IMR-90 (cell line): ENCODE measurements at regions not wholly inside any gene's neighbourhood (a gene's known extent, or its start where the extent isn't known, plus 50 kb on each side); places are given as distances from the start of the nearest gene placed in this dataset.
A peak's percentile ranks its signal among the peaks of the same experiment; 100 is the strongest.

ENCODE experiments used
- ATAC-seq: fragments of 200-7000 bp; cut with Tn5 transposase; 2 replicates; pipeline ENCODE4 v1.9.1; 2020; ENCODE audit warnings: low read depth, mild to moderate bottlenecking, moderate library complexity
- BruUV-seq: library from RNA; stranded (reverse); fragments of 400-500 nt; replicated peaks from 2 replicates; lab custom pipeline; 2021; lab: Mats Ljungman, UMichigan
- CTCF ChIA-PET: fragments of 300-600 bp; formaldehyde crosslinking; extraction: SDS; loops from one replicate; lab custom pipeline; 2021; ENCODE audit warnings: antibody characterized with exemption; lab: Yijun Ruan, JAX
- POLR2A ChIA-PET: fragments of 300-600 bp; sonication (Branson Sonifier 250); formaldehyde crosslinking; loops from one replicate; lab custom pipeline; 2022; ENCODE audit warnings: antibody characterized with exemption; ENCODE audit not compliant: unreplicated experiment; lab: Charles Lee
- DNase-seq: peaks from one replicate; pipeline ENCODE4 v3.0.0; 2013
- H2AFZ ChIP-seq: replicated peaks from 2 replicates; pipeline ENCODE3; 2013; ENCODE audit warnings: low read length, mild to moderate bottlenecking; ENCODE audit not compliant: poor library complexity
- H2AK5ac ChIP-seq: 2 replicates; pipeline ENCODE4 v1.6.1; 2013; ENCODE audit warnings: low read depth, low read length, inconsistent platforms
- H2AK9ac ChIP-seq: replicated peaks from 2 replicates; pipeline ENCODE3; 2013; ENCODE audit warnings: mild to moderate bottlenecking, low read depth, low read length, moderate library complexity; ENCODE audit not compliant: poor library complexity
- H2BK120ac ChIP-seq: 2 replicates; pipeline ENCODE4 v1.6.1; 2013; ENCODE audit warnings: low read depth, low read length, inconsistent platforms
- H2BK15ac ChIP-seq: 3 replicates; pipeline ENCODE4 v1.6.1; 2013; ENCODE audit warnings: low read depth, low read length, inconsistent platforms
- H2BK20ac ChIP-seq: 2 replicates; pipeline ENCODE4 v1.6.1; 2013; ENCODE audit warnings: low read depth, mild to moderate bottlenecking, inconsistent platforms, low read length, moderate library complexity
- H2BK5ac ChIP-seq: 2 replicates; pipeline ENCODE4 v1.6.1; 2013; ENCODE audit warnings: mild to moderate bottlenecking, low read depth, low read length, inconsistent platforms; ENCODE audit not compliant: poor library complexity, severe bottlenecking
- H3K14ac ChIP-seq: replicated peaks from 2 replicates; pipeline ENCODE4 v1.6.1; 2013; ENCODE audit warnings: low read depth, low read length, inconsistent platforms
- H3K18ac ChIP-seq: 2 replicates; pipeline ENCODE4 v1.6.1; 2013; ENCODE audit warnings: low read depth, low read length, control low read depth
- H3K23ac ChIP-seq: 2 replicates; pipeline ENCODE4 v1.6.1; 2013; ENCODE audit warnings: low read depth, low read length, inconsistent platforms
- H3K27ac ChIP-seq: 2 replicates; pipeline ENCODE4 v1.5.1; 2013; ENCODE audit warnings: mild to moderate bottlenecking, control low read depth, low read length; ENCODE audit not compliant: insufficient read depth
- H3K27me3 ChIP-seq: 2 replicates; pipeline ENCODE4 v1.6.1; 2013; ENCODE audit warnings: low read length; ENCODE audit not compliant: control insufficient read depth, insufficient read depth
- H3K36me3 ChIP-seq: 2 replicates; pipeline ENCODE4 v1.6.1; 2013; ENCODE audit warnings: low read length, mixed read lengths; ENCODE audit not compliant: control insufficient read depth, insufficient read depth
- H3K4ac ChIP-seq: 2 replicates; pipeline ENCODE4 v1.6.1; 2013; ENCODE audit warnings: low read depth, low read length, inconsistent platforms
- H3K4me1 ChIP-seq: 2 replicates; pipeline ENCODE4 v1.6.1; 2013; ENCODE audit warnings: low read length, mixed read lengths; ENCODE audit not compliant: control insufficient read depth, insufficient read depth
- H3K4me2 ChIP-seq: 2 replicates; pipeline ENCODE4 v1.6.1; 2013; ENCODE audit warnings: low read depth, mild to moderate bottlenecking, control low read depth, low read length, moderate library complexity
- H3K4me3 ChIP-seq: 2 replicates; pipeline ENCODE4 v1.5.1; 2013; ENCODE audit warnings: low read depth, mild to moderate bottlenecking, control low read depth, low read length, moderate library complexity; ENCODE audit not compliant: insufficient read depth
- H3K56ac ChIP-seq: 2 replicates; pipeline ENCODE4 v1.6.1; 2013; ENCODE audit warnings: low read length, inconsistent platforms; ENCODE audit not compliant: insufficient read depth; ENCODE audit errors: extremely low read depth
- H3K79me1 ChIP-seq, 2 experiments: 2 replicates each; pipeline ENCODE4 v1.6.1; 2013; ENCODE audit warnings: low read length in 2 of 2, inconsistent platforms in 1 of 2, low read depth in 1 of 2
- H3K9ac ChIP-seq: 2 replicates; pipeline ENCODE4 v1.6.1; 2013; ENCODE audit warnings: low read depth, low read length, control low read depth
- H3K9me1 ChIP-seq: 2 replicates; pipeline ENCODE4 v1.6.1; 2013; ENCODE audit warnings: low read length, inconsistent platforms; ENCODE audit not compliant: insufficient read depth
- H3K9me3 ChIP-seq: 2 replicates; pipeline ENCODE4 v1.6.1; 2013; ENCODE audit warnings: low read length; ENCODE audit not compliant: control insufficient read depth, insufficient read depth
- H4K20me1 ChIP-seq: 2 replicates; pipeline ENCODE4 v1.6.1; 2013; ENCODE audit warnings: low read length, inconsistent platforms; ENCODE audit not compliant: insufficient read depth
- H4K5ac ChIP-seq: 2 replicates; pipeline ENCODE4 v1.6.1; 2013; ENCODE audit warnings: mild to moderate bottlenecking, low read depth, low read length, control low read depth
- H4K8ac ChIP-seq, 2 experiments: 2 replicates each; pipeline ENCODE4 v1.6.1; 2013; ENCODE audit warnings: low read depth in 2 of 2, low read length in 2 of 2, control low read depth in 1 of 2, inconsistent platforms in 1 of 2
- H4K91ac ChIP-seq: 2 replicates; pipeline ENCODE4 v1.6.1; 2013; ENCODE audit warnings: low read depth, low read length, inconsistent platforms; ENCODE audit not compliant: insufficient read depth
- BHLHE40 ChIP-seq: fragments of 150-350 bp; IDR thresholded peaks from 2 replicates; pipeline ENCODE4 v1.6.1; 2016; ENCODE audit warnings: mild to moderate bottlenecking, low read depth, low read length
- CEBPB ChIP-seq: IDR thresholded peaks from 2 replicates; pipeline ENCODE4 v1.6.1; 2012; ENCODE audit warnings: low read depth, low read length, improper control_type of control experiment
- CHD1 ChIP-seq: IDR thresholded peaks from 2 replicates; pipeline ENCODE4 v1.6.1; 2012; ENCODE audit warnings: low read depth, low read length, improper control_type of control experiment
- MAFK ChIP-seq: IDR thresholded peaks from 2 replicates; pipeline ENCODE4 v1.6.1; 2012; ENCODE audit warnings: low read depth, low read length, improper control_type of control experiment
- MAZ ChIP-seq: IDR thresholded peaks from 2 replicates; pipeline ENCODE4 v1.6.1; 2012; ENCODE audit warnings: low read depth, mild to moderate bottlenecking, low read length, improper control_type of control experiment, moderate library complexity, borderline replicate concordance
- MXI1 ChIP-seq: IDR thresholded peaks from 2 replicates; pipeline ENCODE4 v1.6.1; 2012; ENCODE audit warnings: low read depth, mild to moderate bottlenecking, low read length, moderate library complexity, borderline replicate concordance
- NFE2L2 ChIP-seq: fragments of 150-350 bp; IDR thresholded peaks from 2 replicates; pipeline ENCODE4 v1.6.1; 2016; ENCODE audit warnings: low read depth, mild to moderate bottlenecking, low read length
- POLR2A ChIP-seq: IDR thresholded peaks from 2 replicates; pipeline ENCODE4 v1.6.1; 2012; ENCODE audit warnings: mild to moderate bottlenecking, low read depth, low read length
- RAD21 ChIP-seq: IDR thresholded peaks from 2 replicates; pipeline ENCODE4 v1.6.1; 2012; ENCODE audit warnings: low read length, improper control_type of control experiment
- RFX5 ChIP-seq: IDR thresholded peaks from 2 replicates; pipeline ENCODE4 v1.8.0; 2012; ENCODE audit warnings: low read depth, mild to moderate bottlenecking, low read length, moderate library complexity
- SMC3 ChIP-seq: fragments of 150-350 bp; IDR thresholded peaks from 2 replicates; pipeline ENCODE4 v1.6.1; 2016; ENCODE audit warnings: low read depth, mild to moderate bottlenecking, antibody characterized with exemption, low read length, moderate library complexity
- USF2 ChIP-seq: fragments of 150-350 bp; IDR thresholded peaks from 2 replicates; pipeline ENCODE4 v1.6.1; 2017; ENCODE audit warnings: mild to moderate bottlenecking, antibody characterized with exemption, low read length, low read depth
- dilution Hi-C: fragments of 300-500 bp; cut with HindIII; formaldehyde crosslinking; loops from one replicate; pipeline ENCODE4 v1.14.3; 2018; ENCODE audit warnings: low sequenced_read_pairs; ENCODE audit not compliant: unreplicated experiment
- in situ Hi-C: fragments of 300-500 bp; cut with MboI; formaldehyde crosslinking; loops from 3 replicates; pipeline ENCODE4 v1.14.3; 2019; ENCODE audit warnings: low sequenced_read_pairs, inconsistent platforms, mixed read lengths
- intact Hi-C: fragments of 100-400 bp; cut with micrococcal nuclease; formaldehyde crosslinking; loops from 2 replicates; pipeline ENCODE4 v1.10.0; 2022
- TF ChIP-seq, protein P1 (sequence below): fragments of 150-350 bp; IDR thresholded peaks from 2 replicates; pipeline ENCODE4 v1.6.1; 2016; ENCODE audit warnings: low read depth, mild to moderate bottlenecking, low read length, moderate library complexity, borderline replicate concordance
- TF ChIP-seq, protein P2 (sequence below): conservative IDR thresholded peaks from 2 replicates; pipeline ENCODE4 v1.5.1; 2012; ENCODE audit warnings: mild to moderate bottlenecking, low read depth, low read length, improper control_type of control experiment

- no peak for DNase-seq
- H2BK20ac ChIP-seq: no peak overlapping the region
- peaks cover 98% of the 10 kb centered on the region for H4K20me1 ChIP-seq
- H4K91ac ChIP-seq: no peak overlapping the region
- no peak overlapping the region for H3K27ac ChIP-seq
- no peak overlapping the region for H3K4me2 ChIP-seq
- H4K5ac ChIP-seq: peak overlapping the region; percentile 17; the same call in 1 of the 2 replicates
- dilution Hi-C loops (no loop called here), in situ Hi-C loops (loop anchor here (25.0 kb wide), 1 partner anchor 489 kb away; no protein-coding TSS in a partner anchor), intact Hi-C loops (no loop called here)
- ChIA-PET CTCF (no interaction called here), POLR2A (interaction anchor here (0.7 kb wide), 1 partner anchor 268 kb away, joined by 3 read pairs; no protein-coding TSS in a partner anchor)
- no peak overlapping the region for H4K8ac ChIP-seq
- no peaks in the 10 kb centered on the region for H3K27me3 ChIP-seq
- no peak overlapping the region for H2AK5ac ChIP-seq
- H2AFZ ChIP-seq: no peak overlapping the region
- no peak overlapping the region for H3K4me3 ChIP-seq
- H3K4ac ChIP-seq: no peak overlapping the region
- no peak overlapping the region for H3K56ac ChIP-seq
- no peak overlapping the region for H3K23ac ChIP-seq
- H3K9ac ChIP-seq: no peak overlapping the region
- peaks cover 21% of the 10 kb centered on the region for H3K4me1 ChIP-seq
- TF ChIP-seq, protein P1, sequence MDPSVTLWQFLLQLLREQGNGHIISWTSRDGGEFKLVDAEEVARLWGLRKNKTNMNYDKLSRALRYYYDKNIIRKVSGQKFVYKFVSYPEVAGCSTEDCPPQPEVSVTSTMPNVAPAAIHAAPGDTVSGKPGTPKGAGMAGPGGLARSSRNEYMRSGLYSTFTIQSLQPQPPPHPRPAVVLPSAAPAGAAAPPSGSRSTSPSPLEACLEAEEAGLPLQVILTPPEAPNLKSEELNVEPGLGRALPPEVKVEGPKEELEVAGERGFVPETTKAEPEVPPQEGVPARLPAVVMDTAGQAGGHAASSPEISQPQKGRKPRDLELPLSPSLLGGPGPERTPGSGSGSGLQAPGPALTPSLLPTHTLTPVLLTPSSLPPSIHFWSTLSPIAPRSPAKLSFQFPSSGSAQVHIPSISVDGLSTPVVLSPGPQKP: no peak
- TF ChIP-seq RFX5: no peak
- no peak for TF ChIP-seq RAD21
- no peak for TF ChIP-seq MAZ
- no peak for TF ChIP-seq MAFK
- no peak for TF ChIP-seq SMC3
- TF ChIP-seq CEBPB: no peak
- no peak for TF ChIP-seq CHD1
- TF ChIP-seq BHLHE40: no peak
- no peak for TF ChIP-seq POLR2A
- TF ChIP-seq, protein P2, sequence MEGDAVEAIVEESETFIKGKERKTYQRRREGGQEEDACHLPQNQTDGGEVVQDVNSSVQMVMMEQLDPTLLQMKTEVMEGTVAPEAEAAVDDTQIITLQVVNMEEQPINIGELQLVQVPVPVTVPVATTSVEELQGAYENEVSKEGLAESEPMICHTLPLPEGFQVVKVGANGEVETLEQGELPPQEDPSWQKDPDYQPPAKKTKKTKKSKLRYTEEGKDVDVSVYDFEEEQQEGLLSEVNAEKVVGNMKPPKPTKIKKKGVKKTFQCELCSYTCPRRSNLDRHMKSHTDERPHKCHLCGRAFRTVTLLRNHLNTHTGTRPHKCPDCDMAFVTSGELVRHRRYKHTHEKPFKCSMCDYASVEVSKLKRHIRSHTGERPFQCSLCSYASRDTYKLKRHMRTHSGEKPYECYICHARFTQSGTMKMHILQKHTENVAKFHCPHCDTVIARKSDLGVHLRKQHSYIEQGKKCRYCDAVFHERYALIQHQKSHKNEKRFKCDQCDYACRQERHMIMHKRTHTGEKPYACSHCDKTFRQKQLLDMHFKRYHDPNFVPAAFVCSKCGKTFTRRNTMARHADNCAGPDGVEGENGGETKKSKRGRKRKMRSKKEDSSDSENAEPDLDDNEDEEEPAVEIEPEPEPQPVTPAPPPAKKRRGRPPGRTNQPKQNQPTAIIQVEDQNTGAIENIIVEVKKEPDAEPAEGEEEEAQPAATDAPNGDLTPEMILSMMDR: no peak
- TF ChIP-seq NFE2L2: no peak
- no peak for TF ChIP-seq MXI1
- no peak for TF ChIP-seq USF2
- no peak overlapping the region for H3K14ac ChIP-seq
- no peak overlapping the region for H3K18ac ChIP-seq
- peaks cover 21% of the 10 kb centered on the region for H3K36me3 ChIP-seq
- H3K9me3 ChIP-seq: no peaks in the 10 kb centered on the region
- no peak overlapping the region for H2BK15ac ChIP-seq
- peaks cover 24 to 60% of the 10 kb centered on the region in 2 experiments for H3K79me1 ChIP-seq
- no peak overlapping the region for H2BK120ac ChIP-seq
- H3K9me1 ChIP-seq: peaks cover 20% of the 10 kb centered on the region; the same call in 1 of the 2 replicates
- no peak overlapping the region for H2BK5ac ChIP-seq
- ATAC-seq: no peak
- no peak overlapping the region for H2AK9ac ChIP-seq
- BruUV-seq: no TSS peak
Measured at GRCh38 chr9:94176608-94177007, 82.5 kb upstream of the ZNF169 start.
